GM19238 (cell line): ENCODE measurements at regions not wholly inside any gene's neighbourhood (a gene's known extent, or its start where the extent isn't known, plus 50 kb on each side); places are given as distances from the start of the nearest gene placed in this dataset.
"Not testable (repeated sequence)": the region's sequence is repeated elsewhere in the genome, so short reads cannot be mapped to it uniquely, and the experiment has no call there.

Experiments
- DNase-seq: peaks from one replicate; pipeline ENCODE4 v3.0.0; 2011; ENCODE audit warnings: low spot score; ENCODE audit not compliant: insufficient read length

GRCh38 chr5:7210549-7210948, 185.4 kb upstream of the ADCY2 start:
- no peak for DNase-seq

GRCh38 chr5:7213525-7213924, 182.4 kb upstream of the ADCY2 start:
- no peak for DNase-seq

GRCh38 chr5:7214906-7215416, 181.0 kb upstream of the ADCY2 start:
- no peak for DNase-seq

GRCh38 chr5:7218141-7218540, 177.8 kb upstream of the ADCY2 start:
- no peak for DNase-seq

GRCh38 chr5:7220156-7220555, 175.8 kb upstream of the ADCY2 start:
- DNase-seq: no peak

GRCh38 chr5:7221041-7221440, 174.9 kb upstream of the ADCY2 start:
- DNase-seq: no peak

GRCh38 chr5:7225826-7226225, 170.1 kb upstream of the ADCY2 start:
- DNase-seq: no peak

GRCh38 chr5:7242118-7242710, 153.7 kb upstream of the ADCY2 start:
- DNase-seq: no peak

- no peak for DNase-seq
These were observed 151.7 kb upstream of the ADCY2 start for GRCh38 chr5:7244208-7244607.

GRCh38 chr5:7245121-7245651, 150.8 kb upstream of the ADCY2 start:
- no peak for DNase-seq

- no peak for DNase-seq
These were observed 149.7 kb upstream of the ADCY2 start for GRCh38 chr5:7246287-7246686.

GRCh38 chr5:7250004-7250403, 145.9 kb upstream of the ADCY2 start:
- no peak for DNase-seq

GRCh38 chr5:7250611-7251010, 145.3 kb upstream of the ADCY2 start:
- no peak for DNase-seq

- DNase-seq: no peak
These were observed 144.8 kb upstream of the ADCY2 start for GRCh38 chr5:7251132-7251531.

- no peak for DNase-seq
These were observed 134.9 kb upstream of the ADCY2 start for GRCh38 chr5:7261049-7261448.

GRCh38 chr5:7261900-7262299, 134.0 kb upstream of the ADCY2 start:
- DNase-seq: no peak

GRCh38 chr5:7263398-7264015, 132.4 kb upstream of the ADCY2 start:
- DNase-seq: not testable (repeated sequence)

- not testable (repeated sequence) for DNase-seq
These were observed 130.2 kb upstream of the ADCY2 start for GRCh38 chr5:7265776-7266175.

- DNase-seq: not testable (repeated sequence)
These were observed 127.2 kb upstream of the ADCY2 start for GRCh38 chr5:7268722-7269121.

GRCh38 chr5:7269591-7270274, 126.2 kb upstream of the ADCY2 start:
- DNase-seq: no peak

GRCh38 chr5:7271435-7272084, 124.4 kb upstream of the ADCY2 start:
- no peak for DNase-seq

GRCh38 chr5:7272408-7272965, 123.5 kb upstream of the ADCY2 start:
- DNase-seq: no peak
